Neural cell (in vitro differentiated cells): ENCODE measurements at regions not wholly inside any gene's neighbourhood (a gene's known extent, or its start where the extent isn't known, plus 50 kb on each side); places are given as distances from the start of the nearest gene placed in this dataset.

ENCODE experiments used
- EP300 ChIP-seq: fragments of 450-650 bp; conservative IDR thresholded peaks from 2 replicates; pipeline ENCODE4 v1.6.1; 2014; ENCODE audit warnings: antibody characterized with exemption, mild to moderate bottlenecking, moderate library complexity; ENCODE audit not compliant: poor library complexity, severe bottlenecking
- EZH2 ChIP-seq: fragments of 200-600, 300-800 bp; shearing (Covaris generic), sonication (generic); IDR thresholded peaks from 2 replicates; pipeline ENCODE4 v1.6.1; 2014; ENCODE audit warnings: antibody characterized with exemption, low read length, borderline replicate concordance, mild to moderate bottlenecking; ENCODE audit not compliant: insufficient read depth, poor library complexity, severe bottlenecking
- MXI1 ChIP-seq: fragments of 450-650 bp; conservative IDR thresholded peaks from 2 replicates; pipeline ENCODE4 v1.6.1; 2014; ENCODE audit warnings: antibody characterized with exemption, mild to moderate bottlenecking; ENCODE audit not compliant: poor library complexity, severe bottlenecking
- POLR2AphosphoS5 ChIP-seq: IDR thresholded peaks from 2 replicates; pipeline ENCODE4 v1.6.1; 2012
- RAD21 ChIP-seq: fragments of 450-650 bp; conservative IDR thresholded peaks from 2 replicates; pipeline ENCODE4 v1.6.1; 2014; ENCODE audit warnings: antibody characterized with exemption, mild to moderate bottlenecking, moderate library complexity
- SMC3 ChIP-seq: fragments of 450-650 bp; conservative IDR thresholded peaks from 2 replicates; pipeline ENCODE4 v1.6.1; 2014; ENCODE audit warnings: antibody characterized with exemption, mild to moderate bottlenecking, moderate library complexity; ENCODE audit not compliant: poor library complexity
- TAF1 ChIP-seq: IDR thresholded peaks from 2 replicates; pipeline ENCODE4 v1.6.1; 2012; ENCODE audit warnings: low read depth
- TF ChIP-seq, protein P1 (sequence below): IDR thresholded peaks from 2 replicates; pipeline ENCODE4 v1.6.1; 2012; ENCODE audit warnings: borderline replicate concordance
- TF ChIP-seq, protein P2 (sequence below): fragments of 450-650 bp; IDR thresholded peaks from 2 replicates; pipeline ENCODE4 v1.5.1; 2014; ENCODE audit warnings: antibody characterized with exemption, mild to moderate bottlenecking, moderate library complexity; ENCODE audit not compliant: poor library complexity, severe bottlenecking

DNA sequence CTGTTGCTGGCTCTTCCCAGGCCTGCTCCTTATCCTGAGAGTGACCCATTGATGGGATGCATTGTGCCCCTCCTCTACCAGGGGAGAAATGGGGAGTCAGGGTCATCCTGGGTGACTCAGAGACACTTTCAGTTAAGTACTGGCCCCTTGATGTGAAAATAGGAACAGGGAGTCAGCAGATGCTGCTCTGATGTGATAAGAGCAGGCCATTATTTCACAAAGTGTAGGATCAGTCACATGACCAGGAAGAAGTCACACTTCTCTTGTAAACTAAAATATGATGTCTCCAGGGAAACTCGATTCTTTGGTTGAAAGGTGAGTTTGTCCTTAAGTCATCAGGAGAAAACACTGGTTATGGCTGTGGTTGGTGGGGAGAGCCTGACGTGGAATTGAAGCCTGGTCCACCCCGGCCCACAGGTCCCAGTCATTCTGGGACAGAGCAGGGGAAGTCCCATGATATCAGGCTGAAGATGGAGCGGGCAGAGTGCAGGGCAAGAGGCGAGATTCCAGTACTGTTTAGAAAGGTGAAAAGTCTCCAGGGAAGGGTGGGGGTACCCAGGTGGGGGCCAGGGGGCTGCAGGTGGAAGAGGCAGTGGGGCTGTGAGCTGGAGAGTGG lies 88.6 kb upstream of the NLRP1 start:
- TF ChIP-seq, protein P1, sequence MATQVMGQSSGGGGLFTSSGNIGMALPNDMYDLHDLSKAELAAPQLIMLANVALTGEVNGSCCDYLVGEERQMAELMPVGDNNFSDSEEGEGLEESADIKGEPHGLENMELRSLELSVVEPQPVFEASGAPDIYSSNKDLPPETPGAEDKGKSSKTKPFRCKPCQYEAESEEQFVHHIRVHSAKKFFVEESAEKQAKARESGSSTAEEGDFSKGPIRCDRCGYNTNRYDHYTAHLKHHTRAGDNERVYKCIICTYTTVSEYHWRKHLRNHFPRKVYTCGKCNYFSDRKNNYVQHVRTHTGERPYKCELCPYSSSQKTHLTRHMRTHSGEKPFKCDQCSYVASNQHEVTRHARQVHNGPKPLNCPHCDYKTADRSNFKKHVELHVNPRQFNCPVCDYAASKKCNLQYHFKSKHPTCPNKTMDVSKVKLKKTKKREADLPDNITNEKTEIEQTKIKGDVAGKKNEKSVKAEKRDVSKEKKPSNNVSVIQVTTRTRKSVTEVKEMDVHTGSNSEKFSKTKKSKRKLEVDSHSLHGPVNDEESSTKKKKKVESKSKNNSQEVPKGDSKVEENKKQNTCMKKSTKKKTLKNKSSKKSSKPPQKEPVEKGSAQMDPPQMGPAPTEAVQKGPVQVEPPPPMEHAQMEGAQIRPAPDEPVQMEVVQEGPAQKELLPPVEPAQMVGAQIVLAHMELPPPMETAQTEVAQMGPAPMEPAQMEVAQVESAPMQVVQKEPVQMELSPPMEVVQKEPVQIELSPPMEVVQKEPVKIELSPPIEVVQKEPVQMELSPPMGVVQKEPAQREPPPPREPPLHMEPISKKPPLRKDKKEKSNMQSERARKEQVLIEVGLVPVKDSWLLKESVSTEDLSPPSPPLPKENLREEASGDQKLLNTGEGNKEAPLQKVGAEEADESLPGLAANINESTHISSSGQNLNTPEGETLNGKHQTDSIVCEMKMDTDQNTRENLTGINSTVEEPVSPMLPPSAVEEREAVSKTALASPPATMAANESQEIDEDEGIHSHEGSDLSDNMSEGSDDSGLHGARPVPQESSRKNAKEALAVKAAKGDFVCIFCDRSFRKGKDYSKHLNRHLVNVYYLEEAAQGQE: no peak
- TF ChIP-seq, protein P2, sequence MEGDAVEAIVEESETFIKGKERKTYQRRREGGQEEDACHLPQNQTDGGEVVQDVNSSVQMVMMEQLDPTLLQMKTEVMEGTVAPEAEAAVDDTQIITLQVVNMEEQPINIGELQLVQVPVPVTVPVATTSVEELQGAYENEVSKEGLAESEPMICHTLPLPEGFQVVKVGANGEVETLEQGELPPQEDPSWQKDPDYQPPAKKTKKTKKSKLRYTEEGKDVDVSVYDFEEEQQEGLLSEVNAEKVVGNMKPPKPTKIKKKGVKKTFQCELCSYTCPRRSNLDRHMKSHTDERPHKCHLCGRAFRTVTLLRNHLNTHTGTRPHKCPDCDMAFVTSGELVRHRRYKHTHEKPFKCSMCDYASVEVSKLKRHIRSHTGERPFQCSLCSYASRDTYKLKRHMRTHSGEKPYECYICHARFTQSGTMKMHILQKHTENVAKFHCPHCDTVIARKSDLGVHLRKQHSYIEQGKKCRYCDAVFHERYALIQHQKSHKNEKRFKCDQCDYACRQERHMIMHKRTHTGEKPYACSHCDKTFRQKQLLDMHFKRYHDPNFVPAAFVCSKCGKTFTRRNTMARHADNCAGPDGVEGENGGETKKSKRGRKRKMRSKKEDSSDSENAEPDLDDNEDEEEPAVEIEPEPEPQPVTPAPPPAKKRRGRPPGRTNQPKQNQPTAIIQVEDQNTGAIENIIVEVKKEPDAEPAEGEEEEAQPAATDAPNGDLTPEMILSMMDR: no peak
- no peak for TF ChIP-seq EP300
- TF ChIP-seq EZH2: no peak
- no peak for TF ChIP-seq MXI1
- TF ChIP-seq POLR2AphosphoS5: no peak
- no peak for TF ChIP-seq TAF1
- no peak for TF ChIP-seq SMC3
- TF ChIP-seq RAD21: no peak
